Esophagus muscularis mucosa (tissue), 4 donors: ENCODE measurements at regions not wholly inside any gene's neighbourhood (a gene's known extent, or its start where the extent isn't known, plus 50 kb on each side); places are given as distances from the start of the nearest gene placed in this dataset.

Experiments used
- DNase-seq: peaks from one replicate; pipeline ENCODE4 v3.0.0-alpha.2; 2017; ENCODE audit errors: extremely low spot score
- H3K27ac ChIP-seq, 4 donors: fragments of 200-600 bp; sonication (generic); replicated peaks in 1 of 4; 1 replicate in 3 of 4; 2 replicates in 1 of 4; pipeline ENCODE4 v1.5.1; 2016 to 2019; ENCODE audit warnings: mild to moderate bottlenecking in 1 of 4
- H3K27me3 ChIP-seq, 4 donors: fragments of 200-600 bp; sonication (generic); one replicate each; pipeline versions ENCODE4 v1.5.1 to v1.6.0; 2016 to 2019
- H3K36me3 ChIP-seq, 4 donors: fragments of 200-600 bp; sonication (generic); one replicate each; pipeline ENCODE4 v1.5.1; 2016 to 2019
- H3K4me1 ChIP-seq, 4 donors: fragments of 200-600 bp; sonication (generic); one replicate each; pipeline ENCODE4 v1.5.1; 2016 to 2019
- H3K4me3 ChIP-seq, 4 donors: fragments of 200-600 bp; sonication (generic); 1 replicate in 2 of 4; 2 replicates in 2 of 4; pipeline ENCODE4 v1.5.1; 2016 to 2019; ENCODE audit warnings: mild to moderate bottlenecking in 4 of 4, moderate library complexity in 1 of 4
- H3K9me3 ChIP-seq, 4 donors: fragments of 200-600 bp; sonication (generic); 1 replicate in 3 of 4; 2 replicates in 1 of 4; pipeline ENCODE4 v1.5.1; 2016 to 2019
- EP300 ChIP-seq: sonication (generic); formaldehyde crosslinking; IDR thresholded peaks from one replicate; pipeline ENCODE4 v1.6.1; 2017; ENCODE audit warnings: antibody characterized with exemption
- POLR2A ChIP-seq: fragments of 450-650 bp; IDR thresholded peaks from one replicate; pipeline ENCODE4 v1.6.1; 2017; ENCODE audit warnings: antibody characterized with exemption, moderate library complexity, mild to moderate bottlenecking, low read depth
- POLR2AphosphoS5 ChIP-seq, 2 donors: sonication (generic); formaldehyde crosslinking; IDR thresholded peaks; one replicate each; pipeline ENCODE4 v1.6.1; 2017; ENCODE audit warnings: antibody characterized with exemption in 2 of 2
- WGBS: methylation state at CpG from one replicate; pipeline ENCODE4 v1.1.5; 2018; 5-methylcytosine and 5-hydroxymethylcytosine counted together
- intact Hi-C: fragments of 100-400 bp; cut with DNase I; formaldehyde crosslinking; loops from one replicate; pipeline ENCODE4 v1.15.1; 2023
- TF ChIP-seq, protein P1 (sequence below), 3 experiments: fragments of 200-600 bp in 2 of 3; fragments of 450-650 bp in 1 of 3; sonication (generic) in 2 of 3; IDR thresholded peaks; one replicate each; pipeline ENCODE4 v1.5.1; 2017 to 2019; ENCODE audit warnings: antibody characterized with exemption in 3 of 3, mild to moderate bottlenecking in 2 of 3, moderate library complexity in 1 of 3

DNA sequence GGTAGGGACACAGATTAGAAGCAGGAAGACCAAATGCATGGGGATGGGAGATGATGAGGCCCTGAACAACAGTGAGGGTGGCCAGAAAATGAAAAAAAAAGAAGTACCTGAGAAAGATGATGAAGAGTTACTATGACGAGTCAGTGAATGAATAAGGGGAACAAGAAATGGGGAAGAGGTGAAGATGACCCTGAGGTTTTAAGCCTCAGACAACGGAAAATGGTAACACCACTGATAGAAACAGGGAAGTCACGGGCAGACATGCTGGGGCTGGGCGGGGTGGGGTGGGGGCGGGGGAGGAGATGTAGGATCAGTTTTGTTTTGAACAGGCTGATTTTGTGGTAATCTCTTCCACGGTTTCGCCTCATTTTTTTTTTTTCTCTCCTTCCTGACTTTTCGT lies 205.1 kb upstream of the CADM1 start:
- peaks cover 0 to 11% (median 0%) of the 10 kb centered on the region in 4 donors for H3K27me3 ChIP-seq
- peaks cover 0 to 10% (median 3%) of the 10 kb centered on the region in 4 donors for H3K4me1 ChIP-seq
- no peak for DNase-seq
- TF ChIP-seq POLR2AphosphoS5 (IDR thresholded peaks at IDR 0.05) (no peak), EP300 (no peak), POLR2A (no peak)
- TF ChIP-seq, protein P1, sequence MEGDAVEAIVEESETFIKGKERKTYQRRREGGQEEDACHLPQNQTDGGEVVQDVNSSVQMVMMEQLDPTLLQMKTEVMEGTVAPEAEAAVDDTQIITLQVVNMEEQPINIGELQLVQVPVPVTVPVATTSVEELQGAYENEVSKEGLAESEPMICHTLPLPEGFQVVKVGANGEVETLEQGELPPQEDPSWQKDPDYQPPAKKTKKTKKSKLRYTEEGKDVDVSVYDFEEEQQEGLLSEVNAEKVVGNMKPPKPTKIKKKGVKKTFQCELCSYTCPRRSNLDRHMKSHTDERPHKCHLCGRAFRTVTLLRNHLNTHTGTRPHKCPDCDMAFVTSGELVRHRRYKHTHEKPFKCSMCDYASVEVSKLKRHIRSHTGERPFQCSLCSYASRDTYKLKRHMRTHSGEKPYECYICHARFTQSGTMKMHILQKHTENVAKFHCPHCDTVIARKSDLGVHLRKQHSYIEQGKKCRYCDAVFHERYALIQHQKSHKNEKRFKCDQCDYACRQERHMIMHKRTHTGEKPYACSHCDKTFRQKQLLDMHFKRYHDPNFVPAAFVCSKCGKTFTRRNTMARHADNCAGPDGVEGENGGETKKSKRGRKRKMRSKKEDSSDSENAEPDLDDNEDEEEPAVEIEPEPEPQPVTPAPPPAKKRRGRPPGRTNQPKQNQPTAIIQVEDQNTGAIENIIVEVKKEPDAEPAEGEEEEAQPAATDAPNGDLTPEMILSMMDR (IDR thresholded peaks at IDR 0.05): no peak
- no peak overlapping the region for H3K27ac ChIP-seq
- intact Hi-C loops: no loop called here
- WGBS: 63% methylated on average over 8 of the region's 8 CpGs
- no peaks in the 10 kb centered on the region for H3K9me3 ChIP-seq
- no peaks in the 10 kb centered on the region for H3K36me3 ChIP-seq
- H3K4me3 ChIP-seq: no peak overlapping the region

- Histone ChIP-seq H3K4me1 (peaks cover 0 to 10% (median 3%) of the 10 kb centered on the region in 4 donors), H3K27ac (no peak overlapping the region), H3K27me3 (peaks cover 0 to 11% (median 0%) of the 10 kb centered on the region in 4 donors), H3K36me3 (no peaks in the 10 kb centered on the region), H3K9me3 (no peaks in the 10 kb centered on the region), H3K4me3 (no peak overlapping the region)
- DNase-seq: no peak
- intact Hi-C loops: no loop called here
- TF ChIP-seq, protein P1 (IDR thresholded peaks at IDR 0.05): no peak
- no peak for TF ChIP-seq EP300
- no peak for TF ChIP-seq POLR2AphosphoS5 (IDR thresholded peaks at IDR 0.05)
- TF ChIP-seq POLR2A: no peak
- WGBS: 79% methylated on average over 4 of the region's 4 CpGs
Measured at GRCh38 chr11:115707180-115707905, 203.1 kb upstream of the CADM1 start.

GRCh38 chr11:115706626-115707135 lies 202.5 kb upstream of the CADM1 start:
- no peaks in the 10 kb centered on the region for H3K9me3 ChIP-seq
- 100% methylated on average over 1 of the region's 1 CpG for whole genome bisulfite sequencing
- intact Hi-C loops: no loop called here
- TF ChIP-seq POLR2A (no peak), EP300 (no peak), POLR2AphosphoS5 (IDR thresholded peaks at IDR 0.05) (no peak)
- TF ChIP-seq, protein P1 (IDR thresholded peaks at IDR 0.05): no peak
- H3K4me1 ChIP-seq: peaks cover 0 to 10% (median 4%) of the 10 kb centered on the region in 4 donors
- no peaks in the 10 kb centered on the region for H3K36me3 ChIP-seq
- no peak for DNase-seq
- H3K4me3 ChIP-seq: no peak overlapping the region
- no peak overlapping the region for H3K27ac ChIP-seq
- peaks cover 0 to 11% (median 0%) of the 10 kb centered on the region in 4 donors for H3K27me3 ChIP-seq

DNA sequence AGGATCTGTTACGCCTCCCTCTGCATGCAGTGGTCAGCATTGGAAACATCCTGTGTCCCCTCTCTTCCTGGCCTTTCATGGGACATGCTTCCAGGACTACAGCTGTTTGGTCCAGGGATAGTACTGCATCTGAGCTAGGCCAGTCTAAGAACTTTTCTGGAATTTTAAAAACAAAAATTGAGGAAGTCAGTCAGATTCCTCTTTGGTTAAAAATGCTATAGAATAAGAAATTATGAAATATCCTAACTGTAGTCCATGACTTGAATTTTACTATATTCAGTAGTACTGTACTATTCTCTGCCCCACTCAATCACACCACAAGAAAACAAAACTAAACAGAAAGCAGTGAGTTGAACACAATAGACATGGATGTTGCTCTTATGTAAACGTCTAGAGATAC lies 201.0 kb upstream of the CADM1 start:
- Histone ChIP-seq H3K27ac (no peak overlapping the region), H3K4me1 (peaks cover 3 to 20% (median 15%) of the 10 kb centered on the region in 4 donors), H3K9me3 (no peaks in the 10 kb centered on the region), H3K36me3 (no peaks in the 10 kb centered on the region), H3K27me3 (no peaks in the 10 kb centered on the region), H3K4me3 (no peak overlapping the region)
- intact Hi-C loops: no loop called here
- no peak for DNase-seq
- TF ChIP-seq POLR2A (no peak), EP300 (no peak), POLR2AphosphoS5 (IDR thresholded peaks at IDR 0.05) (no peak)
- TF ChIP-seq, protein P1 (IDR thresholded peaks at IDR 0.05): no peak
- 93% methylated on average over 2 of the region's 2 CpGs for WGBS
